ENCODE measurements at regions not wholly inside any gene's neighbourhood (a gene's known extent, or its start where the extent isn't known, plus 50 kb on each side); places are given as distances from the start of the nearest gene placed in this dataset.

GRCh38 chr4:96146686-96147085 is 306.8 kb downstream of the PDHA2 start:
- in situ Hi-C loops (cut with HindIII; ENCODE audit: low pct_ligation_motif_present, low pct_unique_long_range_greater_than_20kb, low sequenced_read_pairs): no loop called here
- DNase-seq: no peak

- in situ Hi-C loops (cut with HindIII; ENCODE audit: low pct_ligation_motif_present, low pct_unique_long_range_greater_than_20kb, low sequenced_read_pairs): no loop called here
- DNase-seq: no peak
These were observed 310.0 kb downstream of the PDHA2 start for GRCh38 chr4:96149894-96150293.

GRCh38 chr4:96150466-96150865 is 310.6 kb downstream of the PDHA2 start:
- DNase-seq: no peak
- in situ Hi-C loops (cut with HindIII; ENCODE audit: low pct_ligation_motif_present, low pct_unique_long_range_greater_than_20kb, low sequenced_read_pairs): no loop called here

DNA sequence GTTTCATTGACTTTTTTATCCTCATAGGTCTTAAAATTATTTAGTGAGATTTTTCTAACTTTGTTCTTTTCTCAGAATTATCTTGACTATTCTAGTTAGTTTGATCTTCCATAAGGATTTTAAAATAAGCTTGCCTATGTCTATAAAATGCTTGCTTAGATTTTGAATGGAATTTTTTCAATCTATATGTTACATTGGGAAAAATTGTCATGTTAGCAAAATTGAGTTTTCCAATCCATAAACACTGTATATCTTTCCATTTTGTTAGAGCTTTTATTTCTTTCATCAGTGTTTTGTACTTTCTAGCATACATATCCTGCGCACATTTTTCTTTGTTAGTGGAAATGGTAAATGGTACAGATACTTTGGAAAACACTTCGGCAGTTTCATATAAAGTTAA is 312.9 kb downstream of the PDHA2 start:
- no peak for DNase-seq
- in situ Hi-C loops (cut with HindIII; ENCODE audit: low pct_ligation_motif_present, low pct_unique_long_range_greater_than_20kb, low sequenced_read_pairs): no loop called here

DNA sequence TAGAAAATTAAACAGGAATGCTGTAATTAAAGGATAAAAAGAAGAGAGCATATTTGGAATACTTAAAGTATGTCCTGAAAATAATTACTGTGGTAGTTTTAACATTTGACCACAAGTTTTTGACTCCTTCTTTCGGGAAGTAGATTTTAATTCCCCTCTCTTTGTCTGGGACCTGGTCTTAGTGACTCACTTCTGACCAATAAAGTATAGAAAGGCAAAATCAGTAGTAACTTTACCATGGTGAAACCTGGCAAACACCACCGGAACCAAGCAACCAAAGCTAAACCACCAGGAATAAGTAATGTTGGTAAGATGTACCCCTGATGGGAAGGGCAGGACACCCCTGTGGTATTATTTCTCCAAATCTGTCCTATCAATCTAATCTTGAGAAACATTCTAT is 314.8 kb downstream of the PDHA2 start:
- in situ Hi-C loops (cut with HindIII; ENCODE audit: low pct_ligation_motif_present, low pct_unique_long_range_greater_than_20kb, low sequenced_read_pairs): no loop called here
- DNase-seq: no peak

GRCh38 chr4:96162636-96163035 is 322.7 kb downstream of the PDHA2 start:
- in situ Hi-C loops (cut with HindIII; ENCODE audit: low pct_ligation_motif_present, low pct_unique_long_range_greater_than_20kb, low sequenced_read_pairs): no loop called here

DNA sequence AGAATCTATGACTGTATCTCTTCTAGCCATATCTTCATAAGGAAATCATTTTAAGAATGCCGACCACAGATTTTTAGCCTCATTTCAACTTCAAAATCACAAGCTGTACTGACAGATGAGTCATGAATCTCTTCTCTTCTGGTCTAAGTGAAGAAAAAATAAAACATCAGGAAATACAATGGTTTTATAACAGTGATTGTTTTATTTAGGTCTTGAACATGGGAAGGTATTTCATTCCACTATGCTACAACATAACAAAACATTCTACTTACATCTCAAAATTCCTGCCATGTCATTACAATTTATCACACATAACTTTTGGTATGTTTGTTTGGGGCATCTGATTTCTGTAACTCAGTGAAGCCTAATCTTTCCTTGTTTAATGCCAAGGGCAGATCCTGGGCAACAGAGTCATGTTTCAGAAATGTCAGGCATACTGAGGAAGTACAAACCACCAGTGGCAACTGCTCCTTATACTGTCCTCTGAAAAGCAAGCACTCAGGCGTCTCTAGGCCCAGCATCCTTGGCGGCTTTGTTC is 325.0 kb downstream of the PDHA2 start:
- in situ Hi-C loops (cut with HindIII; ENCODE audit: low pct_ligation_motif_present, low pct_unique_long_range_greater_than_20kb, low sequenced_read_pairs): no loop called here
- peak; percentile 77 for DNase-seq

More at GRCh38 chr4:96162636-96163035, 322.7 kb downstream of the PDHA2 start:
- DNase-seq: no peak

- no peak for DNase-seq
- in situ Hi-C loops (cut with HindIII; ENCODE audit: low pct_ligation_motif_present, low pct_unique_long_range_greater_than_20kb, low sequenced_read_pairs): no loop called here
These were observed 326.9 kb downstream of the PDHA2 start for GRCh38 chr4:96166806-96167205.

- in situ Hi-C loops (cut with HindIII; ENCODE audit: low pct_ligation_motif_present, low pct_unique_long_range_greater_than_20kb, low sequenced_read_pairs): no loop called here
- DNase-seq: no peak
These were observed 330.3 kb downstream of the PDHA2 start for GRCh38 chr4:96170198-96170597.

GRCh38 chr4:96173756-96174155 is 333.9 kb downstream of the PDHA2 start:
- in situ Hi-C loops (cut with HindIII; ENCODE audit: low pct_ligation_motif_present, low pct_unique_long_range_greater_than_20kb, low sequenced_read_pairs): no loop called here
- DNase-seq: peak; percentile 45

GRCh38 chr4:96175871-96176270 is 336.0 kb downstream of the PDHA2 start:
- in situ Hi-C loops (cut with HindIII; ENCODE audit: low pct_ligation_motif_present, low pct_unique_long_range_greater_than_20kb, low sequenced_read_pairs): no loop called here
- DNase-seq: no peak

DNA sequence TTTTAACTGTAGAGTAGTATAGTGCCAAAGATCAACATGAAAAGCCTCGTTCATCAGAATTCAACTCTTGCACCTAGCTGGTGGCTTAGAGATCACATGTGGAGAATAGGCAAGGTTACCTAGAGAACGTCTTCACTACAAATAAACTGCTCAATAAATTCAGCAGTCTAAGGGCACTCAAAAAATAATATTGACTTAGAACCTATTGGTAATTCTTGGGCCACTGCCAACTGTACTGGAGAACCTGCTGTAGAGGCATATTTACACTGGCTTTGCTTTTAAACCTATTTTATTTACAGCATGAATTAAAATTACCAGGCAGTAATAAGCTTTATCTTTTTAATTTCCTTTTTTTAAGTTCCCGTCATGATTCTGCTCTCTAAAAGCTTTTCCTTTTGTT is 343.7 kb downstream of the PDHA2 start:
- in situ Hi-C loops (cut with HindIII; ENCODE audit: low pct_ligation_motif_present, low pct_unique_long_range_greater_than_20kb, low sequenced_read_pairs): no loop called here
- no peak for DNase-seq

- no peak for DNase-seq
- in situ Hi-C loops (cut with HindIII; ENCODE audit: low pct_ligation_motif_present, low pct_unique_long_range_greater_than_20kb, low sequenced_read_pairs): no loop called here
These were observed 346.7 kb downstream of the PDHA2 start for GRCh38 chr4:96186593-96186992.

- no peak for DNase-seq
- in situ Hi-C loops (cut with HindIII; ENCODE audit: low pct_ligation_motif_present, low pct_unique_long_range_greater_than_20kb, low sequenced_read_pairs): no loop called here
These were observed 349.9 kb downstream of the PDHA2 start for GRCh38 chr4:96189761-96190160.

GRCh38 chr4:96193061-96193460 is 353.2 kb downstream of the PDHA2 start:
- in situ Hi-C loops (cut with HindIII; ENCODE audit: low pct_ligation_motif_present, low pct_unique_long_range_greater_than_20kb, low sequenced_read_pairs): no loop called here

DNA sequence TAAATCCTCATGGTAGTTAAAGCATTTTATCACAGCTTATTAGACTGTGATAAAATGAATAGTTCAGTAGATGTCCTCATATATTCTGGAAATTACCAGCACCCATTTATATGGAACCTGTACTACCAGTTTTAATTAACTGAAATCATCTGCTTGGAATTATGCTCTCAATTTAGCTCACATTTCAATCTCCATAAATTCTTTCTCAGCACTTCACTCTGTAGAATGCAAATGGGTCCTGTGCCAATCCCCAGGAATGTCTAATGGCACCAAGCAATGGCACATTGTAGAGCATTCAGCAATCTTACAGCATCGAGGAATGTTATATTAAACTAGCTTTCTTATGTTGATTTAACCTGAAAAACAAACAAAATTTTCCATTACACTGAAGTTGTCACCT is 355.1 kb downstream of the PDHA2 start:
- in situ Hi-C loops (cut with HindIII; ENCODE audit: low pct_ligation_motif_present, low pct_unique_long_range_greater_than_20kb, low sequenced_read_pairs): no loop called here
- no peak for DNase-seq

More at GRCh38 chr4:96193061-96193460, 353.2 kb downstream of the PDHA2 start:
- no peak for DNase-seq

GRCh38 chr4:96205143-96205936 is 365.4 kb downstream of the PDHA2 start:
- DNase-seq: no peak
- in situ Hi-C loops (cut with HindIII; ENCODE audit: low pct_ligation_motif_present, low pct_unique_long_range_greater_than_20kb, low sequenced_read_pairs): no loop called here

- in situ Hi-C loops (cut with HindIII; ENCODE audit: low pct_ligation_motif_present, low pct_unique_long_range_greater_than_20kb, low sequenced_read_pairs): no loop called here
- no peak for DNase-seq
These were observed 387.6 kb downstream of the PDHA2 start for GRCh38 chr4:96227515-96227914.

GRCh38 chr4:96228463-96228862 is 388.6 kb downstream of the PDHA2 start:
- no peak for DNase-seq
- in situ Hi-C loops (cut with HindIII; ENCODE audit: low pct_ligation_motif_present, low pct_unique_long_range_greater_than_20kb, low sequenced_read_pairs): no loop called here

DNA sequence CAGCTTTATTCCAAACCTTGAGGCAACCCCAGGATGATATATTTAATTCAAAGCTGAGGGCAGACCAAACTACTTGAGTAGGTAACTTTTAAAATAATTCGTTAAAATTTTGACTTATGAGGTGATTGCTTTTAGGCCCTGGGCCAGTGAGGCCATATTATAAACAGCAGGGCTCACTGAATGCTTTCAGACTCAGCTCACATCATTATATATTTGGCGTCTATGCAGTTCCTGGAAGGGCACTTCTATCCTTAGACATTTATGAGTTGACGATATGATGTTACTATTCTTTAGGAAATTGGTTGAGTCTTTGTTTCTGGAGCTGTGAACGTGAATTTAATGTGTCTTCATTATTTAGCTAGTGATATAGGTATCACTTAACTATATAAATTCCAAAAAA is 400.1 kb downstream of the PDHA2 start:
- in situ Hi-C loops (cut with HindIII; ENCODE audit: low pct_ligation_motif_present, low pct_unique_long_range_greater_than_20kb, low sequenced_read_pairs): no loop called here
- DNase-seq: no peak
